ES-I3 (cell line): ENCODE measurements at regions not wholly inside any gene's neighbourhood (a gene's known extent, or its start where the extent isn't known, plus 50 kb on each side); places are given as distances from the start of the nearest gene placed in this dataset.

ENCODE experiments used
- H3K36me3 ChIP-seq: 2 replicates; pipeline ENCODE4 v1.6.1; 2013; ENCODE audit warnings: mild to moderate bottlenecking, low read length, control low read depth, moderate library complexity; ENCODE audit not compliant: insufficient read depth
- H3K4me1 ChIP-seq: 2 replicates; pipeline ENCODE4 v1.6.1; 2013; ENCODE audit warnings: mild to moderate bottlenecking, control low read depth, low read length; ENCODE audit not compliant: insufficient read depth
- H3K9ac ChIP-seq: 2 replicates; pipeline ENCODE4 v1.6.1; 2013; ENCODE audit warnings: low read depth, mild to moderate bottlenecking, low read length, moderate library complexity
- H3K9me3 ChIP-seq: 2 replicates; pipeline ENCODE4 v1.6.1; 2013; ENCODE audit warnings: mild to moderate bottlenecking, low read length, moderate library complexity; ENCODE audit not compliant: control insufficient read depth, insufficient read depth

GRCh38 chr13:94968757-94969086, 256.4 kb upstream of the SOX21 start:
- no peaks in the 10 kb centered on the region for H3K9me3 ChIP-seq
- H3K9ac ChIP-seq, result peak overlapping the region; percentile 70
- H3K4me1 ChIP-seq, result peaks cover 11% of the 10 kb centered on the region; the same call in 1 of the 2 replicates
- no peaks in the 10 kb centered on the region for H3K36me3 ChIP-seq

- Histone ChIP-seq H3K9ac (peak overlapping the region; percentile 70), H3K9me3 (no peaks in the 10 kb centered on the region), H3K36me3 (no peaks in the 10 kb centered on the region), H3K4me1 (peaks cover 11% of the 10 kb centered on the region; the same call in 1 of the 2 replicates)
Observed at GRCh38 chr13:94968040-94968756, 255.9 kb upstream of the SOX21 start.

DNA sequence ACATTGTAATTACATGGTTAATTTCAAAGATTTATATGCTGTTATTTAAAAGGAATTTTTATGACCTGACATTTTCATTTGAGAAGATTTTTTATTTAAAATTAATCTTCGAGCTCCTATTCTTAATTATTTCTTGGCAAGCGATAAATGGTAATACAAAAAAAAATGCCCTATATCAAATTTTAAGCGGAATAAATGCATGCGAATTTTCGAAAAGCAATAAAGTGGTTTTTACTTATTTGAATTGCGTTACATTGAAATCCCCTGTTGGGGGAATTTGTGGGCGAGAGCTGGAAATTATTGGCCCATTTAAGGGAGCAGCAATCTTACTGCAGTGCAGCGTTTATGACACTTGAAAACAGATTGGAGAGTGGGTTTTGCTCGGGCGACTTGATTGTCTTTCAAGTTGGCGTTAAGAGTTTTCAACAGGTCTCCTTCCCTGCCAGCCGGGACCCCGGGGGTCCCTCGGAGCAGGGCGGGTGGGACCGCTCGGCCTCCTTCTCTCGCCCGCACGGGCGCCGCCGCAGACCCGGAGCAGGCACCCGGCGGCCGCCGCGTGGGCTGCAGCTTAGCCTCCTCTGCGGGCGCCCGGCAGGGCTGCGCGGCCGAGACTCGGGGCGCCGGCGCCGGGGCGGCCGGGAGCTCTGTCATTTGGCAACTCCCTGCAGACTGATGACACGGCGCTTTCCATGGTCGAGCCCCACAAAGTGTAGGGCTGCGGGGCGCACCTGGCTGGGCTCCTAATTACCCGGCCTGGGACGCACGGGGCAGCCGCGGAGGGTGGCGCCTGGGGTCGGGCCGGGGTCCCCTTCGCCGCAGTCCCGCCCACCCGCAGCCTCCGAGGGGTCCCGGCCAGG, 255.1 kb upstream of the SOX21 start:
- Histone ChIP-seq H3K4me1 (peaks cover 11% of the 10 kb centered on the region; the same call in 1 of the 2 replicates), H3K9ac (peak overlapping the region; percentile 70), H3K36me3 (no peaks in the 10 kb centered on the region), H3K9me3 (no peaks in the 10 kb centered on the region)

DNA sequence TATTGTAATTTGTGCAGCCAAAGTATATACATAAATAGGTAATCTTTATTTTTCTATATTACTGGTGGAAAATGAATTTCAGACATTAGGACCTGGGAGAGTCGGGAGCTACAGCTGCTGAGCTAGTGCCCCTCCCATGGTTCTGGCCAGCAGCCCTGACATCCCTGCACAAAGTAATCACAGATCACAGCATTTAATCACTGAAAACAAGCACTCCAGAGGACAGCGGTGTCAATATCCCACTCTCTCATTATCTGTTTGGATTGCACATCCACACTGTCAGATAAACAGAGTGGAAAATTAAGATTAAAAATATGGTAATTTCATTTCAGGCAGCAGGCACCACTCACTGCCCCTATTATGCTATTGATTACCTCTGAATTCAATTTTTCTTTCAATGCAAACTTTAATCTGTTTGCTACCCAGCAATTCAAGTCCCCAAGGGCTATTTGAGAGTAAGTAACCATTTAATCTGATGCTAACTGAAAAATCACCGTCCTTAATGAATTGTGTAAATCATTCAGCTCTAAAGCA, 254.1 kb upstream of the SOX21 start:
- no peaks in the 10 kb centered on the region for H3K9me3 ChIP-seq
- no peaks in the 10 kb centered on the region for H3K36me3 ChIP-seq
- H3K4me1 ChIP-seq, result peaks cover 11% of the 10 kb centered on the region; the same call in 1 of the 2 replicates
- H3K9ac ChIP-seq, result no peak overlapping the region

DNA sequence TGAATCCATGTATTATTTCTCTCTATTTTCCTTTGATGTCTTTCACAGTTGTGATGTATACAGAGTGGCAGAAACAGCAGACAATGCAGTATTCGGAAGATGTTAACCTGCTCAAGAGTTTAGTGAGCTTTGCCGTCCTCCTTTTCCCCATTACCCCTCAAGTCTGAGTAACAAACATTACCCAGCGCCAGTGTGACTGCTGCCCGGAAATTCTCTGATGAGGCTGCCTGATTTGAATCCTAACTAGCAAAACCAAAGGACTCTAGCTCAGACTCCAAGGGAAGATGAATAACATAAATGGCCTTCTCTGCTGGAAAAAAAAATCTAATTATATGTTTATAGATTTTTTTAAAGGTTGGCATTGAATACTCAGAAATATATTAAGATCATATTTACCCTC, 247.3 kb upstream of the SOX21 start:
- no peaks in the 10 kb centered on the region for H3K4me1 ChIP-seq
- no peak overlapping the region for H3K9ac ChIP-seq
- H3K36me3 ChIP-seq, result no peaks in the 10 kb centered on the region
- no peaks in the 10 kb centered on the region for H3K9me3 ChIP-seq

- no peak overlapping the region for H3K9ac ChIP-seq
- no peaks in the 10 kb centered on the region for H3K36me3 ChIP-seq
- H3K9me3 ChIP-seq, result no peaks in the 10 kb centered on the region
- no peaks in the 10 kb centered on the region for H3K4me1 ChIP-seq
Observed at GRCh38 chr13:94956417-94957110, 244.2 kb upstream of the SOX21 start.

DNA sequence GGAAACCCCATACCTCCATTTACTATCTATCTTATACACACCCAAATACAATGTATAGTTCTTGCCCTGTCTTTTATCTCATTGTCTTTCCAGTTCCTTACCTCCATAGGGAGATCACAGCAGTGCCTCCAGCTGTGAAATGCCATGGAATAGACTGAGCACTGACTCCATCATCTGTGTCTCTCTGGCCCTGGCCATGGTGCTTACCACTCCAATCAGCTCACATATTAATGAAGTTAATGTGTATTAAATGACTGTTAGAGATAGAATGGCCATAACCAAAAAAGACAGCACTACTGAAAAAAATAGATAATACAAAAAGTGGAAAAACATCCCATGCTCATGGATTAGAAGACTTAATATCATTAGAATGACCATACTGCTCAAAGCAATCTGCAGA, 240.4 kb upstream of the SOX21 start:
- Histone ChIP-seq H3K36me3 (no peaks in the 10 kb centered on the region), H3K9ac (no peak overlapping the region), H3K4me1 (peaks cover 9% of the 10 kb centered on the region), H3K9me3 (no peaks in the 10 kb centered on the region)

GRCh38 chr13:94950303-94950702, 238.0 kb upstream of the SOX21 start:
- Histone ChIP-seq H3K9me3 (no peaks in the 10 kb centered on the region), H3K36me3 (no peaks in the 10 kb centered on the region), H3K9ac (no peak overlapping the region), H3K4me1 (peaks cover 18% of the 10 kb centered on the region)

DNA sequence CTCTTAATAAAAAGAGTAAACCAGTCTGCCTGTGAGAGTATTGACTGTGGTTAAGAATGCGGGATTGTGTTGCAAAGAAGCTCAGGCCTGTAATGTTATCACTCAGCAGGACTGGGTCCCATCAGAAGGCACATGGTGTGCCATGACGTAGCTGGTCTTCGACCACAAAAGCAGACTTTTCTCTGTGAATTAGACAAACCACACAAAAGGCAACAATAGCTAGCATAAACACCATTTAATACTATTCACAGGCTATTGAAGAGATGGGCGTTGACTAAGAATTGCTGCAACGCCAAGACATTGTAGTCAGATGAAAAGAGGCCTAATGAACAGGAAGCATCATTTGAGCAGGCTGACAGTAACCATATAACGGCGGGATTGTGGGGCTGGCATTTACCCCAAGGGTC, 235.6 kb upstream of the SOX21 start:
- Histone ChIP-seq H3K4me1 (peaks cover 18% of the 10 kb centered on the region), H3K9ac (no peak overlapping the region), H3K9me3 (no peaks in the 10 kb centered on the region), H3K36me3 (no peaks in the 10 kb centered on the region)

DNA sequence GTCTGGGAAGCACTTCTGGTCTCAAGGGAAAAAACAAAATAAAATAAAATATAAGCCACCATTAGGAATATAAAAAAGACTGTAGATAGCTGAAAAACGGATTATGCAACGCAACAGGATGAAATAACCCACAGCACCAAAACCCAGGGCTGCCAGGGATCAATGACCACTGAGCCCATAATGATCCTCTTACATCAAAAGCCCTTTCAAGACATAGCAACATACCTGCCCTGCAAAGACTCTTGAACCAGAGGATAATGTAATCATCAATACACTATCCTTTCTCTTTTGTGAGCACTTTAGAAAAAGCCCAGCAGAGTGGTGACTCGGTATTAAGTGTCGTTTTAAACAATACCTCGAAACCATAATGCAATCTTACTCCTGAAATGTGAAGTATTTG, 235.0 kb upstream of the SOX21 start:
- H3K9ac ChIP-seq, result no peak overlapping the region
- peaks cover 18% of the 10 kb centered on the region for H3K4me1 ChIP-seq
- H3K36me3 ChIP-seq, result no peaks in the 10 kb centered on the region
- H3K9me3 ChIP-seq, result peaks cover 3% of the 10 kb centered on the region

GRCh38 chr13:94946039-94946438, 233.7 kb upstream of the SOX21 start:
- H3K4me1 ChIP-seq, result peaks cover 18% of the 10 kb centered on the region
- no peaks in the 10 kb centered on the region for H3K36me3 ChIP-seq
- peaks cover 3% of the 10 kb centered on the region for H3K9me3 ChIP-seq
- no peak overlapping the region for H3K9ac ChIP-seq

GRCh38 chr13:94938124-94938523, 225.8 kb upstream of the SOX21 start:
- Histone ChIP-seq H3K9ac (no peak overlapping the region), H3K4me1 (no peaks in the 10 kb centered on the region), H3K9me3 (peaks cover 6% of the 10 kb centered on the region), H3K36me3 (no peaks in the 10 kb centered on the region)

DNA sequence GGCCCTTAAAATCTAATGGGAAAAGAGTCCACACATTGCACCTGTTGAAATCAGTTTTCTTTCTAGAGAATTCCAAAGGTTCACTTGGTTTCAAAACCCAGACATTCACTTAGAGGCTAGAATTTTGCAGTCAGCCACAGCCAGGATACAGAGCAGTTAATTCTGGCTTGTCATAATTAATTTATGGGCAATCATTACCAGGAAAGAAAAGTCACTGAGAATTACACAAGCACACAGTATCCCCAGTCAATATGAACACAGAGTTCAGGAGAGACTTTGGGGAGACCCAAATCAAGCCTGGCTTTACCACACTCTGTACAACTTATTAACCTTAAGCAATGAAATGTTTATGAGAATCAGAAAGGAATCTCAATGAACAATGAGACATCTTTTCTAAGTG, 224.3 kb upstream of the SOX21 start:
- Histone ChIP-seq H3K9ac (no peak overlapping the region), H3K36me3 (no peaks in the 10 kb centered on the region), H3K9me3 (peaks cover 5% of the 10 kb centered on the region; the same call in 1 of the 2 replicates), H3K4me1 (no peaks in the 10 kb centered on the region)

- H3K9me3 ChIP-seq, result peaks cover 5% of the 10 kb centered on the region; the same call in 1 of the 2 replicates
- no peaks in the 10 kb centered on the region for H3K36me3 ChIP-seq
- no peaks in the 10 kb centered on the region for H3K4me1 ChIP-seq
- no peak overlapping the region for H3K9ac ChIP-seq
Observed at GRCh38 chr13:94933936-94934335, 221.6 kb upstream of the SOX21 start.
